ENCODE measurements at regions not wholly inside any gene's neighbourhood (a gene's known extent, or its start where the extent isn't known, plus 50 kb on each side); places are given as distances from the start of the nearest gene placed in this dataset.

DNA sequence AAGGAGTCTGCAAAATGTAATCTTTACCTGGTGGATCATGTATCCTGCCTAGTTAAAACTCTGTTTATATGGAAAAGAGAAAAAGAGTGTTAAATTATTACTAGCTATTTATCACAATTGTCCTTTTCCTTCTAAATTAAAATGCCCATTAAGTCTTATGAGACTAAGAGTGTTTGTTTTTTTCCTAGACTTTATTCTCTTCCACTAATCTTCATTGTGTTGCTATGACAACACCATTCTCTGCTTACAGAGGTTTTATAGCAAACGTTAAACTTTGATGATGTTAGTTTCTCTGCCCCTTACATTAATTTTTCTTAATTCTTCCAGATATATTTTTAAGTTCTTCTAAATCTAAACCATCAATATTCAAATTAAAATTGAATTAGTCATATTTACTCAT, 420.8 kb downstream of the TBC1D32 start:
- TF ChIP-seq, protein P1, sequence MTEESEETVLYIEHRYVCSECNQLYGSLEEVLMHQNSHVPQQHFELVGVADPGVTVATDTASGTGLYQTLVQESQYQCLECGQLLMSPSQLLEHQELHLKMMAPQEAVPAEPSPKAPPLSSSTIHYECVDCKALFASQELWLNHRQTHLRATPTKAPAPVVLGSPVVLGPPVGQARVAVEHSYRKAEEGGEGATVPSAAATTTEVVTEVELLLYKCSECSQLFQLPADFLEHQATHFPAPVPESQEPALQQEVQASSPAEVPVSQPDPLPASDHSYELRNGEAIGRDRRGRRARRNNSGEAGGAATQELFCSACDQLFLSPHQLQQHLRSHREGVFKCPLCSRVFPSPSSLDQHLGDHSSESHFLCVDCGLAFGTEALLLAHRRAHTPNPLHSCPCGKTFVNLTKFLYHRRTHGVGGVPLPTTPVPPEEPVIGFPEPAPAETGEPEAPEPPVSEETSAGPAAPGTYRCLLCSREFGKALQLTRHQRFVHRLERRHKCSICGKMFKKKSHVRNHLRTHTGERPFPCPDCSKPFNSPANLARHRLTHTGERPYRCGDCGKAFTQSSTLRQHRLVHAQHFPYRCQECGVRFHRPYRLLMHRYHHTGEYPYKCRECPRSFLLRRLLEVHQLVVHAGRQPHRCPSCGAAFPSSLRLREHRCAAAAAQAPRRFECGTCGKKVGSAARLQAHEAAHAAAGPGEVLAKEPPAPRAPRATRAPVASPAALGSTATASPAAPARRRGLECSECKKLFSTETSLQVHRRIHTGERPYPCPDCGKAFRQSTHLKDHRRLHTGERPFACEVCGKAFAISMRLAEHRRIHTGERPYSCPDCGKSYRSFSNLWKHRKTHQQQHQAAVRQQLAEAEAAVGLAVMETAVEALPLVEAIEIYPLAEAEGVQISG (CRISPR knock-in tag; IDR thresholded peaks at IDR 0.05): no peak
- TF ChIP-seq YY1 (IDR thresholded peaks at IDR 0.05; ENCODE audit: insufficient read depth, insufficient replicate concordance, low read depth, low read length): no peak
- no peak for TF ChIP-seq NFIC (IDR thresholded peaks at IDR 0.05; ENCODE audit: low read length)
- TF ChIP-seq EHMT2 (IDR thresholded peaks at IDR 0.05; ENCODE audit: borderline replicate concordance, low read depth, low read length): no peak
- TF ChIP-seq, protein P2, sequence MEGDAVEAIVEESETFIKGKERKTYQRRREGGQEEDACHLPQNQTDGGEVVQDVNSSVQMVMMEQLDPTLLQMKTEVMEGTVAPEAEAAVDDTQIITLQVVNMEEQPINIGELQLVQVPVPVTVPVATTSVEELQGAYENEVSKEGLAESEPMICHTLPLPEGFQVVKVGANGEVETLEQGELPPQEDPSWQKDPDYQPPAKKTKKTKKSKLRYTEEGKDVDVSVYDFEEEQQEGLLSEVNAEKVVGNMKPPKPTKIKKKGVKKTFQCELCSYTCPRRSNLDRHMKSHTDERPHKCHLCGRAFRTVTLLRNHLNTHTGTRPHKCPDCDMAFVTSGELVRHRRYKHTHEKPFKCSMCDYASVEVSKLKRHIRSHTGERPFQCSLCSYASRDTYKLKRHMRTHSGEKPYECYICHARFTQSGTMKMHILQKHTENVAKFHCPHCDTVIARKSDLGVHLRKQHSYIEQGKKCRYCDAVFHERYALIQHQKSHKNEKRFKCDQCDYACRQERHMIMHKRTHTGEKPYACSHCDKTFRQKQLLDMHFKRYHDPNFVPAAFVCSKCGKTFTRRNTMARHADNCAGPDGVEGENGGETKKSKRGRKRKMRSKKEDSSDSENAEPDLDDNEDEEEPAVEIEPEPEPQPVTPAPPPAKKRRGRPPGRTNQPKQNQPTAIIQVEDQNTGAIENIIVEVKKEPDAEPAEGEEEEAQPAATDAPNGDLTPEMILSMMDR (CRISPR knock-in tag; IDR thresholded peaks at IDR 0.05): no peak
- no peak for TF ChIP-seq EZH2 (conservative IDR thresholded peaks at IDR 0.05; ENCODE audit: low read depth, low read length)
- TF ChIP-seq SAFB2 (CRISPR knock-in tag; IDR thresholded peaks at IDR 0.05; ENCODE audit: borderline replicate concordance, low read depth): no peak
- no peak for TF ChIP-seq TAF1 (CRISPR knock-in tag; IDR thresholded peaks at IDR 0.05)
- no peak for TF ChIP-seq POLR2AphosphoS5 (IDR thresholded peaks at IDR 0.05; ENCODE audit: low read depth, low read length)
- TF ChIP-seq, protein P3, sequence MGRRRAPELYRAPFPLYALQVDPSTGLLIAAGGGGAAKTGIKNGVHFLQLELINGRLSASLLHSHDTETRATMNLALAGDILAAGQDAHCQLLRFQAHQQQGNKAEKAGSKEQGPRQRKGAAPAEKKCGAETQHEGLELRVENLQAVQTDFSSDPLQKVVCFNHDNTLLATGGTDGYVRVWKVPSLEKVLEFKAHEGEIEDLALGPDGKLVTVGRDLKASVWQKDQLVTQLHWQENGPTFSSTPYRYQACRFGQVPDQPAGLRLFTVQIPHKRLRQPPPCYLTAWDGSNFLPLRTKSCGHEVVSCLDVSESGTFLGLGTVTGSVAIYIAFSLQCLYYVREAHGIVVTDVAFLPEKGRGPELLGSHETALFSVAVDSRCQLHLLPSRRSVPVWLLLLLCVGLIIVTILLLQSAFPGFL (CRISPR knock-in tag; IDR thresholded peaks at IDR 0.05): no peak
- no peak for TF ChIP-seq MYC (CRISPR knock-in tag; IDR thresholded peaks at IDR 0.05; ENCODE audit: borderline replicate concordance)
- no peak for TF ChIP-seq MATR3 (CRISPR knock-in tag; IDR thresholded peaks at IDR 0.05)
- TF ChIP-seq, protein P4, sequence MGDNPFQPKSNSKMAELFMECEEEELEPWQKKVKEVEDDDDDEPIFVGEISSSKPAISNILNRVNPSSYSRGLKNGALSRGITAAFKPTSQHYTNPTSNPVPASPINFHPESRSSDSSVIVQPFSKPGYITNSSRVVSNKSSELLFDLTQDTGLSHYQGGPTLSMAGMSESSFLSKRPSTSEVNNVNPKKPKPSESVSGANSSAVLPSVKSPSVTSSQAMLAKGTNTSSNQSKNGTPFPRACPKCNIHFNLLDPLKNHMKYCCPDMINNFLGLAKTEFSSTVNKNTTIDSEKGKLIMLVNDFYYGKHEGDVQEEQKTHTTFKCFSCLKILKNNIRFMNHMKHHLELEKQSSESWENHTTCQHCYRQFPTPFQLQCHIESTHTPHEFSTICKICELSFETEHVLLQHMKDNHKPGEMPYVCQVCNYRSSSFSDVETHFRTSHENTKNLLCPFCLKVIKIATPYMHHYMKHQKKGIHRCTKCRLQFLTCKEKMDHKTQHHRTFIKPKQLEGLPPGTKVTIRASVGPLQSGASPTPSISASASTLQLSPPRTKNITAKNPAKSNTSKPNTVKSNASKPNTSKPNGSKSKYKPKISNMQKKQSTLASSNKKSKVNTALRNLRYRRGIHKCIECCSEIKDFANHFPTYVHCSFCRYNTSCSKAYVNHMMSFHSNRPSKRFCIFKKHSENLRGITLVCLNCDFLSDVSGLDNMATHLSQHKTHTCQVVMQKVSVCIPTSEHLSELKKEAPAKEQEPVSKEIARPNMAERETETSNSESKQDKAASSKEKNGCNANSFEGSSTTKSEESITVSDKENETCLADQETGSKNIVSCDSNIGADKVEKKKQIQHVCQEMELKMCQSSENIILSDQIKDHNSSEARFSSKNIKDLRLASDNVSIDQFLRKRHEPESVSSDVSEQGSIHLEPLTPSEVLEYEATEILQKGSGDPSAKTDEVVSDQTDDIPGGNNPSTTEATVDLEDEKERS (CRISPR knock-in tag; IDR thresholded peaks at IDR 0.05): no peak
- no peak for TF ChIP-seq ZNF274 (CRISPR knock-in tag; IDR thresholded peaks at IDR 0.05)
